ENCODE measurements at regions not wholly inside any gene's neighbourhood (a gene's known extent, or its start where the extent isn't known, plus 50 kb on each side); places are given as distances from the start of the nearest gene placed in this dataset.
"Not testable (repeated sequence)": the region's sequence is repeated elsewhere in the genome, so short reads cannot be mapped to it uniquely, and the experiment has no call there.

DNA sequence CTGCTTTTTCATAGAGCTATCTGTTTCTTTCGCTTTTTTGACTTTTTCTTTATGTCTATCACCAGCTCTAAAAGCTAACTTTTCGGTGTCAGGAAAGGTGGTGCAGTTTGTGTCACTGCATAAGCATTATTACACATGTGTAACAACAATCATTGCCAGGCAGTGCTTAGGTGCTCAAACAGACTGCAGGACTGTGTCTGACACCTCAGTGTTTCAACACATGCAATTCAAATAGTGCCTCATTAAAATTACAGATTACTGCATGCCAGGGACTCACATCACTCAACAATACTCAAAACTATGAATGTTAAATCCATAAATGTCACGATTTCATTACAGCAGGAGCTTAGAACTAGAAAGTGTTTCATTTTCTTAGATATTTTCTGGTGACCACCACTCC is 265.3 kb upstream of the SMIM30 start:
- no peak for DNase-seq (ENCODE audit: low spot score)

DNA sequence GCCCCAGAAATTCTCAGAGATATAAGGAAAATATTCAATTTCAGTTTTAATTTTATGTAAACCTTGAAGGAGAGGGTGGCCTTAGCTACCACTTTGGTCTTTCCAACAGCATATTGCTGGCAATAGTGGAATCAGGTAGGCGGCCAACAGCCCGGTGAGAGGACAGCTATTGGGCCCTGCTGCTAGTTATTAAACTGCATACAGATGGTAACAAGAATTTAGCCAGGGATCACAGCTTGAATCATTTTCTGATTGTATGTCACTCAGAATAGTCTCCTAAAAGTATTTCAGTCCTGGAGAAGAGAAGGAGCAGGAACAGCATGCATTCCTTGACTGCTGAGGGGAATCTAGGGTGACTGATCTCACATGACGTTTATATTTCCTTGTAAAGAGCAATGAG is 261.4 kb upstream of the SMIM30 start:
- no peak for DNase-seq (ENCODE audit: low spot score)

- DNase-seq (ENCODE audit: low spot score), result no peak
These were observed 256.6 kb upstream of the SMIM30 start for GRCh38 chr7:113374955-113375354.

- DNase-seq (ENCODE audit: low spot score), result no peak
These were observed 255.5 kb upstream of the SMIM30 start for GRCh38 chr7:113373863-113374262.

- DNase-seq (ENCODE audit: low spot score), result no peak
These were observed 253.2 kb upstream of the SMIM30 start for GRCh38 chr7:113371416-113372043.

- DNase-seq (ENCODE audit: low spot score), result no peak
These were observed 252.6 kb upstream of the SMIM30 start for GRCh38 chr7:113370910-113371309.

- DNase-seq (ENCODE audit: low spot score), result no peak
These were observed 249.9 kb upstream of the SMIM30 start for GRCh38 chr7:113368256-113368655.

GRCh38 chr7:113367041-113367586 is 248.8 kb upstream of the SMIM30 start:
- no peak for DNase-seq (ENCODE audit: low spot score)

DNA sequence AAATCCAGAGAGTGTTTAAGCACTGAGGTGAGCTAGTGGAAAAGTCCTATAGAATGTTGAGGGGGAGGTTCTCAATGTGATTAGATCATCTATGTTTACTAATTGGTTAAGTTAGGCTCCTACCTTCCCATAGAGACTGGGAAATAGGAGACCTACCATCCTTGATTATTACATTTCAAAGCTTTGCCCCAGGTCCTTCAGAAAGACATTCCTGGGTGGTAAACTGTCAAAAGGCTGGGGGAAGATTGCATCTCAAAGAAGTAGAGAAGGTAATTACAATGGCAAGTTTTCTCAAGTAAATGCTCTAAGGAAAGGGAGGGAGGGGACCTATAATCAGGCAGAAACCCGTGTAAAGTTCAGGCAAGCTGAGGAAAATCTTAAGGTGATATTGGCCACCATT is 247.8 kb upstream of the SMIM30 start:
- no peak for DNase-seq (ENCODE audit: low spot score)

DNA sequence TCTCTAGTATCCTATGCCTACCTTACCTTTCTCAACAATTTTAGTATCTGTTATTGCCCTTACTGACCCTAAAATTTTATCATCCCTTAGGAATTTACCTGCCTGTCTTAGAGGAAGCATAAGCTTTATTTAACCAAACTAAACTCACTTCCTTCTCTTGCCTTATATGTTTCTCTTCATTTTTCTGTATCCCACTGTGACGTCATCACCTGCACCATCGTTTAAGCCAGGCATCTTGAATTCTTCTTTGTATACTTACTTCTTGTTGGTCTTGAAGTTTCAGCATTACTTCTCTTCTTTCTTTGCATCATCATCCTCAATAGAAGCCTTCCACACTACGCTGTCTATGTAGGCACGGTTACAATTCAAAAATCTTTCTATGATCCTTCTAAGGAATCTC is 231.0 kb upstream of the SMIM30 start:
- no peak for DNase-seq (ENCODE audit: low spot score)

DNA sequence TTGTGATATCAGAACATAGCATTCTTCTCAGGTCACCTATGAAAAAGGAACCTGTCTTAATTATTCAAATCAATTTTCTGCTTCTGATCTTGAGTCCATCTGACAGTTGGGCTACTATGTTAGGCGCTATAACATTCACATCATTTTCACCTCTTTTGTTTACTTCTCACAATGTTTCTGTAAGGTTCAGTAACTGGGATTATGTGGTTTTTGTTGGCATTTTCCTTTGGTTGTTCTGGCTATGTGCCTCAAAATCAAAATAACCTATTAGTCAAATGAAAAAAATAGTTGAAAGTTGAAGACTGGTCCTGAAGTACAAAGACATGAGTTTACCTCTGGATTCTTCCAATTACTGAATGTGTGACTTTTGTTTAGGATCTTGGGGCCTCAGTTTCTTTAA is 221.3 kb upstream of the SMIM30 start:
- DNase-seq (ENCODE audit: low spot score), result no peak

GRCh38 chr7:113338071-113338696 is 219.8 kb upstream of the SMIM30 start:
- DNase-seq (ENCODE audit: low spot score), result no peak

DNA sequence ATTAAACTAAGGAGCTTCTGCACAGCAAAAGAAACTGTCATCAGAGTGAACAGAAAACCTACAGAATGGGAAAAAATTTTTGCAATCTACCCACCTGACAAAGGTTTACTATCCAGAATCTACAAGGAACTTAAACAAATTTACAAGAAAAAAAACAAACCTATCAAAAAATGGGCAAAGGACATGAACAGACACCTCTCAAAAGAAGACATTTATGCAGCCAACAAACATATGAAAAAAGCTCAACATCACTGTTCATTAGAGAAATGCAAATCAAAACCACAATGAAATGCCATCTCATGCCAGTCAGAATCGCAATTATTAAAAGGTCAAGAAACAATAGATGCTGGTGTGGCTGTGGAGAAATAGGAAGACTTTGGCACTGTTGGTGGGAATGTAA is 218.5 kb upstream of the SMIM30 start:
- DNase-seq (ENCODE audit: low spot score), result not testable (repeated sequence)

DNA sequence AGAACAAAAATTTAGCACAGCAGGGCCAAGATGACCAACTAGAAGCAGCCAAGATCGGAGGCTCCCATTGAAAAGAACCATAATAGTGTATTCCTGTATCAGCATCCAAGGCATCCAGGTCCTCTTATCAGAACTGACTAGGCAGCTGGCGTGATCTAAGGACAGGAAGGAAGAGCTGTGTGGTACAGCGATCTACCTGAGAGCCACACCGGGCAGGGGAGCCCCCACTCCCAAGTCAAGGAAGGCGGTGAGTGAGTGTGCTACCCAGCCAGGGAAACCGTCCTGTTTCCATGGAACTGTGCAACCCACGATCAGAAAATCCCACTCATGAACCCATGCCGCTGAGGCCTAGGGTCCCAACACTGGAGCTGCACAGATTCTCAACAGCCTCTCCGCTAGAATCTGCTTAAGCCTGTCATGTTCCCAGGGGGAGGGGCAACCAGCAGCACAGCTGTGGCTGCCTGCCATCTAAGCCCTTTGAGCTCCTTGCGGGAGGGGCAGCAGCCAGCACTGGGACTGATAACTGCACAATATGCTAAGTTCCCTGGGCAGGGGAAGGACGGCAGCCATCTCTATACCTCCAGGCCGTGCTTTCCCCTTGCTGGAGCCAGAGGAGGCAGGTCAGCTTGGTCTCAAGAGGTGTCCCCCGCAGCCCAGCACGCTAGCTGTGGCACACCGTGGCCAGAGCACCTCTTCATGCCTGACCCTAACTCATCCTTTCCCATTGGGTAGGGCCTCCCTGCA is 213.0 kb upstream of the SMIM30 start:
- no peak for DNase-seq (ENCODE audit: low spot score)

DNA sequence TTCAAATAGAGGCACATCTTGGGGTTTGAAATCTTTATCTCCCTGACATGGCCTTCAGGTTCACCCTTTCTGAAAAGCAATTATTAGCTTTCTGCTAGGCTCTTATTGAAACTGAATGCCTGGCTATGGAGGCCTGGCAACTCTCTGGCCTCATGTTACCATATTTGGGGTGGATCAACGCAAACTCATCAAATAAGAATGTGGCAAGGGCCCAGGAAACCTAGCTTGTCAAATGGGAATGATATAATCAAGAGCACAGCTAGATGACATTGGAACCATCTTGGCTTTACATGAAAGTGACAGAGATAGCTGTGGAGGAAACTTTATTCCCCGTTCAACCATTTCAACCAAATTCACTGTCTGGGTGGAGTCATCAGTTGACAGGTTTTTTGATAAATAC is 202.8 kb upstream of the SMIM30 start:
- DNase-seq (ENCODE audit: low spot score), result no peak

GRCh38 chr7:113320419-113320818 is 202.1 kb upstream of the SMIM30 start:
- no peak for DNase-seq (ENCODE audit: low spot score)

DNA sequence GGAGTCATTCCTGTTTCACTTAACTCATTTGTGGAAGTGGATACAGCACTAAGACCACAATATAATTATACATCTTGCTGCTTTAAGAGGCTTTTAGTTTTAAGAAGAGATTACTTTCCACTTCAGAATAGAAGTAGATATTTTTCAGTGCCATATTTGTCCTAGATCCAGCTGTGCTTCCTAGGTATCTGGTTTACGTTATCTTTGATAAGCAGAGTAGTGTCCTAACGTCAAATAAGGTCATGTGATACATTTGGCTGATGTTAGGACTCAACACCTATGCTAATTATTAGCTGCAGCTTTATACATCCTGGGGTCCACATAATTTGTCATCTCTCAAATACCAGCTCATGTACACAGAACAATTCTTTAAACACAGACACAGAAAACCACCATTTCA is 196.2 kb upstream of the SMIM30 start:
- DNase-seq (ENCODE audit: low spot score), result no peak

DNA sequence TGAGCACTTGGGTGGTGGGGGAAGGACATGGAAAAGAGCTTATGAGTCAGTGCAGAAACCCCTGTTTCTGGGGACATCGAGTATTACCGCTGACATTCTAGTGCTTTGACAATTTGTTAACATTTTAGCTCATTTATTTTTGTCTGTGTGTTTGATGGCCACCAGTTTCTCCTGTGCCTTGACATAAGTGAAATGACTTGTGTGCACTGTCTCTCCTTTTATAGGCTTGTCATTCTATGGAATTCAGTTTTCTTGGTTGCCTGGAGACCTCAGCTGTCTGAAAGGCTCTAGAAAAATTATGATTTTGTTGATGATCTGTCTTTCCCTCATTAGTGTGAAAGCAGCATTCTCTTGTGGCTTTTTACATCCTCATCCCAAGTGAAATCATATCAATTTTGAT is 190.0 kb upstream of the SMIM30 start:
- no peak for DNase-seq (ENCODE audit: low spot score)

DNA sequence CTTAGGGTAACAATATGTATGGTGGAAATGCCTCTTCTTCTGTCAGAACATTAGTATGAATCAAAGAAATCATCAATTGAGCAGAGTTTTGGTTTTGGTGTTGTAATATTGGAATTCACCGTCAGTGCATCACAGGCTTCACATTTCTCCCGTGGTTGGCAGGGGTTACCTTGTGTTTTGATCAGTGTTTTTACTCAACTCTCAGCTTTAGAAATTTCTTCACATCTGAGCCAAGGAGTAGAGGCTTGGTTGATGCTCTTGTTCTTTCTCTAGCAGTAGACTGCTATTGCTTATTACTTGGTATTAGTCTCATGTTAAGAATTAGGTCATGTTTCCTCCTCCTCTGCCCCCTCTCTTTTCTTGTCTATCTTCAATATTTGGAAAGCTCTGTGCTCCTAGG is 188.8 kb upstream of the SMIM30 start:
- DNase-seq (ENCODE audit: low spot score), result no peak

GRCh38 chr7:113306302-113306701 is 187.9 kb upstream of the SMIM30 start:
- DNase-seq (ENCODE audit: low spot score), result no peak

GRCh38 chr7:113304104-113304503 is 185.8 kb upstream of the SMIM30 start:
- no peak for DNase-seq (ENCODE audit: low spot score)

DNA sequence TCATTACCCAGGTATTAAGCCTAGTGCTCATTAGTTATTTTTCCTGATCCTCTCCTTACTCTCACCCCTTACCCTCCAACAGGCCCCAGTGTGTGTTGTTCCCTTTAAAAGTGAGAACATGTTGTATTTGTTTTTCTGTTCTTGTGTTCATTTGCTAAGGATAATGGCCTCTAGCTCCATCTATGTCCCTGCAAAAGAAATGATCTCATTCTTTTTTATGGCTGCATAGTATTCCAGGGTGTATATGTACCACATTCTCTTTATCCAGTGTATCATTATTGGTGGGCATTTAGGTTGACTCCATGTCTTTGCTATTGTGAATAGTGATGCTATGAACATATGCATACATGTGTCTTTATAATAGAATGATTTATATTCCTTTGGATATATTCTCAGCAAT is 185.0 kb upstream of the SMIM30 start:
- not testable (repeated sequence) for DNase-seq (ENCODE audit: low spot score)

- no peak for DNase-seq (ENCODE audit: low spot score)
These were observed 183.6 kb upstream of the SMIM30 start for GRCh38 chr7:113301983-113302382.
